DND-41 (cell line): ENCODE measurements at regions not wholly inside any gene's neighbourhood (a gene's known extent, or its start where the extent isn't known, plus 50 kb on each side); places are given as distances from the start of the nearest gene placed in this dataset.

ENCODE experiments used
- ATAC-seq: fragments of 200-7000 bp; cut with Tn5 transposase; 3 replicates; pipeline ENCODE4 v1.9.1; 2021; ENCODE audit warnings: low read depth; ENCODE audit not compliant: insufficient read depth
- DNase-seq: peaks from one replicate; pipeline ENCODE4 v3.0.0-alpha.2; 2020
- H2AFZ ChIP-seq: 2 replicates; pipeline ENCODE4 v1.6.0; 2012; ENCODE audit warnings: low read depth, low read length
- H3K27ac ChIP-seq: 2 replicates; pipeline ENCODE4 v1.5.1; 2012; ENCODE audit warnings: low read length, inconsistent platforms
- H3K27me3 ChIP-seq: fragments of 200-600 bp; sonication (generic); 2 replicates; pipeline ENCODE4 v1.6.0; 2012; ENCODE audit warnings: low read length, mild to moderate bottlenecking, inconsistent platforms; ENCODE audit not compliant: insufficient read depth, poor library complexity
- H3K36me3 ChIP-seq: 2 replicates; pipeline ENCODE4 v1.5.1; 2012; ENCODE audit warnings: low read length, inconsistent platforms; ENCODE audit not compliant: insufficient read depth
- H3K4me1 ChIP-seq: 2 replicates; pipeline ENCODE4 v1.5.1; 2012; ENCODE audit warnings: mild to moderate bottlenecking, low read length; ENCODE audit not compliant: insufficient read depth
- H3K4me2 ChIP-seq: 2 replicates; pipeline ENCODE4 v1.6.0; 2012; ENCODE audit warnings: mild to moderate bottlenecking, moderate library complexity, low read length, inconsistent platforms; ENCODE audit not compliant: insufficient read depth
- H3K4me3 ChIP-seq, 2 experiments: fragments of 200-600 bp in 1 of 2; shearing (Covaris generic) in 1 of 2; 2 replicates each; pipeline ENCODE4 v1.5.1; 2012 to 2016; ENCODE audit warnings: inconsistent platforms in 2 of 2, low read length in 2 of 2, mild to moderate bottlenecking in 2 of 2, low read depth in 1 of 2, moderate library complexity in 1 of 2
- H3K79me2 ChIP-seq: 2 replicates; pipeline ENCODE4 v1.6.0; 2012; ENCODE audit warnings: low read length, inconsistent platforms; ENCODE audit not compliant: insufficient read depth
- H3K9ac ChIP-seq: 2 replicates; pipeline ENCODE4 v1.6.0; 2012; ENCODE audit warnings: low read depth, mild to moderate bottlenecking, inconsistent platforms, low read length, moderate library complexity
- H3K9me3 ChIP-seq: 2 replicates; pipeline ENCODE4 v1.5.1; 2012; ENCODE audit warnings: low read length, moderate library complexity, mild to moderate bottlenecking, inconsistent platforms; ENCODE audit not compliant: insufficient read depth, severe bottlenecking
- H4K20me1 ChIP-seq: 2 replicates; pipeline ENCODE4 v1.6.0; 2012; ENCODE audit warnings: low read length; ENCODE audit not compliant: insufficient read depth
- CTCF ChIP-seq: IDR thresholded peaks from 2 replicates; pipeline ENCODE4 v1.5.1; 2012; ENCODE audit warnings: borderline replicate concordance, low read length, moderate library complexity, mild to moderate bottlenecking; ENCODE audit not compliant: poor library complexity, severe bottlenecking; ENCODE audit errors: extremely low read depth
- EZH2 ChIP-seq: IDR thresholded peaks from 3 replicates; pipeline ENCODE4 v1.6.1; 2012; ENCODE audit warnings: borderline replicate concordance, low read depth, mild to moderate bottlenecking, moderate library complexity, low read length, inconsistent platforms; ENCODE audit not compliant: severe bottlenecking

- no peaks in the 10 kb centered on the region for H3K4me1 ChIP-seq
- no peak overlapping the region for H3K9ac ChIP-seq
- no peaks in the 10 kb centered on the region for H3K27me3 ChIP-seq
- no peak overlapping the region for H2AFZ ChIP-seq
- no peaks in the 10 kb centered on the region for H4K20me1 ChIP-seq
- H3K36me3 ChIP-seq = no peaks in the 10 kb centered on the region
- no peaks in the 10 kb centered on the region for H3K79me2 ChIP-seq
- no peak overlapping the region for H3K27ac ChIP-seq
- ATAC-seq = no peak
- TF ChIP-seq EZH2 (no peak), CTCF (no peak)
- no peaks in the 10 kb centered on the region for H3K9me3 ChIP-seq
- no peak for DNase-seq
- no peak overlapping the region for H3K4me3 ChIP-seq
- H3K4me2 ChIP-seq = no peak overlapping the region
Measured at GRCh38 chr9:18014556-18014955, 435.7 kb downstream of the SH3GL2 start.

- Histone ChIP-seq H3K4me2 (no peak overlapping the region), H3K9ac (no peak overlapping the region), H2AFZ (no peak overlapping the region), H3K9me3 (no peaks in the 10 kb centered on the region), H3K4me3 (no peak overlapping the region), H3K79me2 (no peaks in the 10 kb centered on the region), H4K20me1 (no peaks in the 10 kb centered on the region), H3K27ac (no peak overlapping the region), H3K36me3 (no peaks in the 10 kb centered on the region), H3K4me1 (no peaks in the 10 kb centered on the region), H3K27me3 (no peaks in the 10 kb centered on the region)
- ATAC-seq (no peak), DNase-seq (no peak)
- no peak for TF ChIP-seq EZH2
- TF ChIP-seq CTCF = no peak
Measured at GRCh38 chr9:18015116-18015515, 436.2 kb downstream of the SH3GL2 start.

- Histone ChIP-seq H3K4me1 (no peaks in the 10 kb centered on the region), H4K20me1 (no peaks in the 10 kb centered on the region), H3K27ac (no peak overlapping the region), H3K79me2 (no peaks in the 10 kb centered on the region), H3K36me3 (no peaks in the 10 kb centered on the region), H2AFZ (no peak overlapping the region), H3K4me2 (no peak overlapping the region), H3K9me3 (no peaks in the 10 kb centered on the region), H3K9ac (no peak overlapping the region), H3K4me3 (no peak overlapping the region), H3K27me3 (no peaks in the 10 kb centered on the region)
- DNase-seq (no peak), ATAC-seq (no peak)
- TF ChIP-seq CTCF (no peak), EZH2 (no peak)
Measured at GRCh38 chr9:18017136-18017535, 438.3 kb downstream of the SH3GL2 start.

- TF ChIP-seq CTCF = no peak
- Histone ChIP-seq H3K4me3 (no peak overlapping the region), H2AFZ (no peak overlapping the region), H3K36me3 (no peaks in the 10 kb centered on the region), H3K9me3 (no peaks in the 10 kb centered on the region), H3K27ac (no peak overlapping the region), H3K79me2 (no peaks in the 10 kb centered on the region), H3K4me2 (no peak overlapping the region), H4K20me1 (no peaks in the 10 kb centered on the region), H3K4me1 (no peaks in the 10 kb centered on the region), H3K9ac (no peak overlapping the region), H3K27me3 (no peaks in the 10 kb centered on the region)
- DNase-seq = no peak
- no peak for ATAC-seq
Measured at GRCh38 chr9:18018221-18018620, 439.4 kb downstream of the SH3GL2 start.
